Lung (tissue), 11 donors: ENCODE measurements at regions not wholly inside any gene's neighbourhood (a gene's known extent, or its start where the extent isn't known, plus 50 kb on each side); places are given as distances from the start of the nearest gene placed in this dataset.

ENCODE experiments used
- ATAC-seq: fragments of 200-7000 bp; cut with Tn5 transposase; one replicate; pipeline ENCODE4 v1.9.1; 2020; ENCODE audit warnings: moderate number of reproducible peaks; ENCODE audit not compliant: insufficient read depth, low FRiP score
- DNase-seq, 3 donors: peaks; one replicate each; pipeline ENCODE4 v3.0.0-alpha.2; 2013 to 2017
- H3K27ac ChIP-seq, 2 donors: one replicate each; pipeline ENCODE4 v1.5.1; 2013; ENCODE audit warnings: mild to moderate bottlenecking in 2 of 2, moderate library complexity in 2 of 2, control low read depth in 1 of 2, inconsistent platforms in 1 of 2, low read depth in 1 of 2, low read length in 1 of 2
- H3K27me3 ChIP-seq, 3 donors: one replicate each; pipeline ENCODE4 v1.5.1; 2013; ENCODE audit warnings: low read length in 2 of 3; ENCODE audit not compliant: control insufficient read depth in 3 of 3, insufficient read depth in 3 of 3
- H3K36me3 ChIP-seq, 4 donors: one replicate each; pipeline ENCODE4 v1.5.1; 2013; ENCODE audit warnings: low read length in 4 of 4, mild to moderate bottlenecking in 1 of 4, moderate library complexity in 1 of 4; ENCODE audit not compliant: control insufficient read depth in 4 of 4, insufficient read depth in 4 of 4
- H3K4me1 ChIP-seq, 5 donors: one replicate each; pipeline ENCODE4 v1.5.1; 2013; ENCODE audit warnings: low read length in 5 of 5, mild to moderate bottlenecking in 2 of 5, moderate library complexity in 1 of 5; ENCODE audit not compliant: control insufficient read depth in 5 of 5, insufficient read depth in 5 of 5
- H3K4me3 ChIP-seq: one replicate; pipeline ENCODE4 v1.5.1; 2013; ENCODE audit warnings: mild to moderate bottlenecking, control low read depth, moderate library complexity
- H3K9ac ChIP-seq, 2 donors: one replicate each; pipeline ENCODE4 v1.5.1; 2013; ENCODE audit warnings: low read length in 2 of 2, control low read depth in 1 of 2; ENCODE audit not compliant: insufficient read depth in 1 of 2
- H3K9me3 ChIP-seq, 4 donors: one replicate each; pipeline ENCODE4 v1.5.1; 2013; ENCODE audit warnings: low read length in 3 of 4, mild to moderate bottlenecking in 1 of 4, moderate library complexity in 1 of 4; ENCODE audit not compliant: control insufficient read depth in 4 of 4, insufficient read depth in 3 of 4
- CTCF ChIP-seq: IDR thresholded peaks from 2 replicates; pipeline ENCODE4 v1.5.1; 2012; ENCODE audit warnings: mild to moderate bottlenecking; ENCODE audit errors: control extremely low read depth, extremely low read depth
- WGBS, 2 donors: extraction: QIAGEN DNeasy Blood & Tissue Kit; methylation state at CpG; one replicate each; pipeline ENCODE4 v1.1.7; 2013; 5-methylcytosine and 5-hydroxymethylcytosine counted together
- donor health status: control.
- donor health status: control.
- donor health status: Bipolar disorder and iron deficiency.
- donor health status: healthy.
- donor health status: DM: yes; HTN: yes; CAD: no.

DNA sequence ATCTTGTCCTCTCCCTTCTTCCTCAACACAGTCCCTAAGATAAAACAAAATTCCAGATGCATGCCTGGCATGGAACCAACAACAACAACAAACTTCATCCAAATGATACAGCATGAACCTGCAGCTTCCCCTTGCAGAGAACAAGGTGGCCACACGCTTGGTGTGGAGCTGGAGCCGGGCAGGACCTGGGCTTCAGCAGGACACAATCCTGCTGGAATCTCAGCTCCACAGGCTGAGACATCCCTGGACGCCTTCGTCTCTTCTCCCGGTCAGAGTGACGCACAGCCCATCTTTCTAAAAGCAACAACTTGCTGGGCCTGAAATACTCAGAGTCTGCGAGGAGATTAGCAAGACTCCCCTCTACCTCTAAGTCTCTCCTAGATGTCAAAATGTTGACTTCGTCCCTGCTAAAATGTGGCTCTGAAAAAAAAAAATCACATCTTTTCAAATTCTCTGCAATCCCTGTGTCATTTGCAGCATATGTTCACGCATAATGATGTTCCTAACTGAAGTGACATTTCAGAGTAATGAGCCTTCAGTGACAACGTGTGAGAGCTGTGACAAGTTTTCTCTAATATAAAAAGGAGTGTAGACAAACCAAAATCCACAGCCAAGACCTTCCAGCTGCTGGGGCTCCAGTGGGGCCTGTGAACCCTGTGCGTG is 1232.3 kb downstream of the TBC1D22A start:
- H3K4me3 ChIP-seq: no peak overlapping the region
- DNase-seq (peak in 1 of 3 donors; percentile 4), ATAC-seq (no peak)
- no peak for TF ChIP-seq CTCF
- WGBS, 2 donors: 84 to 89% methylated on average over 11 of the region's 11 CpGs
- H3K9ac ChIP-seq: no peak overlapping the region
- no peaks in the 10 kb centered on the region for H3K4me1 ChIP-seq
- no peaks in the 10 kb centered on the region for H3K9me3 ChIP-seq
- H3K27ac ChIP-seq: no peak overlapping the region
- H3K36me3 ChIP-seq: no peaks in the 10 kb centered on the region
- H3K27me3 ChIP-seq: no peaks in the 10 kb centered on the region

DNA sequence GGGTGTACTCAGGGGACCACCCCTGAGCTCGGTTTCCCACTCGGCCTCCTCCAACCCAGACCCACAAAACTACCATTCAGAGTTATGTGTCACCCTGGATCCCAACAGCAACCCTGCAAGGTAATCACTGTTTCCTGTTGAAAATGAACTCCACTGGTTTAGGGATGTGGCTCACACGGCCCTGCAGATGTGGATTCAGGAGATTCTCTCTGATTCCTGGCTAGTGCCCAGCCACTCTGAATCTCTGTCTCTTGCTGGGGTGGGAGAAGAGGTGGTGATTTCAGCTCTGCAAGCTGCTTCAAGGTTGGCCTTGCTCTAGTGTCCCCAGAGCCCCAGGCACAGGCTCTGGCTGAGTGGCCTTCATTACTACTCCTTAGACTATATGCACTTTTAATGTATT is 1231.6 kb downstream of the TBC1D22A start:
- Histone ChIP-seq H3K27ac (no peak overlapping the region), H3K36me3 (no peaks in the 10 kb centered on the region), H3K9me3 (no peaks in the 10 kb centered on the region), H3K4me3 (no peak overlapping the region), H3K27me3 (no peaks in the 10 kb centered on the region), H3K4me1 (no peaks in the 10 kb centered on the region), H3K9ac (no peak overlapping the region)
- ATAC-seq: no peak
- 80 to 83% methylated on average over 3 of the region's 3 CpGs for WGBS, 2 donors
- DNase-seq: no peak
- TF ChIP-seq CTCF: no peak

- Histone ChIP-seq H3K9me3 (peaks cover 0 to 6% (median under 1%) of the 10 kb centered on the region in 4 donors), H3K27ac (no peak overlapping the region), H3K27me3 (no peaks in the 10 kb centered on the region), H3K9ac (no peak overlapping the region), H3K4me1 (no peaks in the 10 kb centered on the region), H3K4me3 (no peak overlapping the region), H3K36me3 (no peaks in the 10 kb centered on the region)
- DNase-seq (no peak), ATAC-seq (no peak)
- WGBS, 2 donors: 57 to 71% methylated on average over 3 of the region's 3 CpGs
- TF ChIP-seq CTCF: no peak
Measured at GRCh38 chr22:47990481-47990880, 1228.0 kb downstream of the TBC1D22A start.
